ENCODE measurements at regions not wholly inside any gene's neighbourhood (a gene's known extent, or its start where the extent isn't known, plus 50 kb on each side); places are given as distances from the start of the nearest gene placed in this dataset.

- no peak for TF ChIP-seq CTCF (IDR thresholded peaks at IDR 0.05)
- TF ChIP-seq EP300 (IDR thresholded peaks at IDR 0.05), result no peak
- no peak for TF ChIP-seq POLR2AphosphoS5 (IDR thresholded peaks at IDR 0.05)
Observed at GRCh38 chr10:2020836-2021235, 283.5 kb upstream of the ADARB2 start.
